ENCODE measurements at regions not wholly inside any gene's neighbourhood (a gene's known extent, or its start where the extent isn't known, plus 50 kb on each side); places are given as distances from the start of the nearest gene placed in this dataset.
"Not testable (repeated sequence)": the region's sequence is repeated elsewhere in the genome, so short reads cannot be mapped to it uniquely, and the experiment has no call there.

GRCh38 chr9:3658964-3659363 is 133.2 kb upstream of the RFX3 start:
- DNase-seq: no peak

- no peak for DNase-seq
Measured at GRCh38 chr9:3656224-3656623, 130.4 kb upstream of the RFX3 start.

GRCh38 chr9:3650994-3651622 is 125.3 kb upstream of the RFX3 start:
- DNase-seq: no peak

- DNase-seq: no peak
Measured at GRCh38 chr9:3648722-3649246, 123.0 kb upstream of the RFX3 start.

- no peak for DNase-seq
Measured at GRCh38 chr9:3648266-3648665, 122.5 kb upstream of the RFX3 start.

GRCh38 chr9:3647652-3648051 is 121.9 kb upstream of the RFX3 start:
- DNase-seq: no peak

- DNase-seq: no peak
Measured at GRCh38 chr9:3646226-3646625, 120.4 kb upstream of the RFX3 start.

- DNase-seq: not testable (repeated sequence)
Measured at GRCh38 chr9:3642075-3642474, 116.3 kb upstream of the RFX3 start.

GRCh38 chr9:3629495-3629894 is 103.7 kb upstream of the RFX3 start:
- no peak for DNase-seq

GRCh38 chr9:3628239-3628638 is 102.4 kb upstream of the RFX3 start:
- no peak for DNase-seq

GRCh38 chr9:3608011-3608410 is 82.2 kb upstream of the RFX3 start:
- no peak for DNase-seq

- no peak for DNase-seq
Measured at GRCh38 chr9:3600672-3601071, 74.9 kb upstream of the RFX3 start.

GRCh38 chr9:3597792-3598191 is 72.0 kb upstream of the RFX3 start:
- DNase-seq: no peak

GRCh38 chr9:3586066-3586465 is 60.3 kb upstream of the RFX3 start:
- no peak for DNase-seq

- DNase-seq: no peak
Measured at GRCh38 chr9:3585606-3586005, 59.8 kb upstream of the RFX3 start.

GRCh38 chr9:3578786-3579185 is 53.0 kb upstream of the RFX3 start:
- no peak for DNase-seq

- peak in 1 of 2 donors; percentile 10 for DNase-seq
Measured at GRCh38 chr9:3576328-3576727, 50.5 kb upstream of the RFX3 start.

- no peak for DNase-seq
Measured at GRCh38 chr9:3575821-3576220, 50.0 kb upstream of the RFX3 start.
